GM19238 (cell line): ENCODE measurements at regions not wholly inside any gene's neighbourhood (a gene's known extent, or its start where the extent isn't known, plus 50 kb on each side); places are given as distances from the start of the nearest gene placed in this dataset.
"Not testable (repeated sequence)": the region's sequence is repeated elsewhere in the genome, so short reads cannot be mapped to it uniquely, and the experiment has no call there.

Experiments
- DNase-seq: peaks from one replicate; pipeline ENCODE4 v3.0.0; 2011; ENCODE audit warnings: low spot score; ENCODE audit not compliant: insufficient read length

- no peak for DNase-seq
Observed at GRCh38 chr5:16987776-16988175, 51.7 kb upstream of the MYO10 start.

GRCh38 chr5:16990817-16991520 lies 54.9 kb upstream of the MYO10 start:
- DNase-seq: not testable (repeated sequence)

- no peak for DNase-seq
Observed at GRCh38 chr5:16992006-16992405, 55.9 kb upstream of the MYO10 start.

GRCh38 chr5:16992444-16992843 lies 56.4 kb upstream of the MYO10 start:
- DNase-seq: no peak

GRCh38 chr5:16994565-16994964 lies 58.5 kb upstream of the MYO10 start:
- no peak for DNase-seq

GRCh38 chr5:16995372-16995771 lies 59.3 kb upstream of the MYO10 start:
- DNase-seq: no peak

GRCh38 chr5:17000291-17000939 lies 64.3 kb upstream of the MYO10 start:
- DNase-seq: no peak

GRCh38 chr5:17001428-17001827 lies 65.3 kb upstream of the MYO10 start:
- no peak for DNase-seq

GRCh38 chr5:17004441-17005106 lies 68.5 kb upstream of the MYO10 start:
- DNase-seq: no peak

GRCh38 chr5:17005107-17005828 lies 69.2 kb upstream of the MYO10 start:
- no peak for DNase-seq

GRCh38 chr5:17012289-17012688 lies 76.2 kb upstream of the MYO10 start:
- no peak for DNase-seq

GRCh38 chr5:17014686-17015085 lies 78.6 kb upstream of the MYO10 start:
- DNase-seq: no peak

- DNase-seq: no peak
Observed at GRCh38 chr5:17018871-17019270, 82.8 kb upstream of the MYO10 start.

GRCh38 chr5:17019324-17019723 lies 83.2 kb upstream of the MYO10 start:
- DNase-seq: no peak

- DNase-seq: no peak
Observed at GRCh38 chr5:17020678-17021601, 84.9 kb upstream of the MYO10 start.

- DNase-seq: no peak
Observed at GRCh38 chr5:17021602-17021932, 85.5 kb upstream of the MYO10 start.

- no peak for DNase-seq
Observed at GRCh38 chr5:17022296-17022695, 86.2 kb upstream of the MYO10 start.

- DNase-seq: no peak
Observed at GRCh38 chr5:17024686-17025180, 88.6 kb upstream of the MYO10 start.

GRCh38 chr5:17031659-17032277 lies 95.7 kb upstream of the MYO10 start:
- not testable (repeated sequence) for DNase-seq

- DNase-seq: not testable (repeated sequence)
Observed at GRCh38 chr5:17032314-17032985, 96.4 kb upstream of the MYO10 start.
